GM11168 (cell line): ENCODE measurements at regions not wholly inside any gene's neighbourhood (a gene's known extent, or its start where the extent isn't known, plus 50 kb on each side); places are given as distances from the start of the nearest gene placed in this dataset.

Source experiments
- in situ Hi-C: fragments of 300-500 bp; cut with MboI; formaldehyde crosslinking; loops from one replicate; pipeline ENCODE4 v1.12.0; 2022; ENCODE audit warnings: low sequenced_read_pairs; ENCODE audit not compliant: unreplicated experiment

GRCh38 chr1:10848109-10848684, 51.8 kb upstream of the CASZ1 start:
- in situ Hi-C loops, result no loop called here

GRCh38 chr1:10850026-10850425, 53.6 kb upstream of the CASZ1 start:
- in situ Hi-C loops, result no loop called here

- in situ Hi-C loops, result no loop called here
Measured at GRCh38 chr1:10851024-10852013, 54.9 kb upstream of the CASZ1 start.

GRCh38 chr1:10852018-10852417, 55.6 kb upstream of the CASZ1 start:
- in situ Hi-C loops, result no loop called here

GRCh38 chr1:10852486-10852885, 56.0 kb upstream of the CASZ1 start:
- in situ Hi-C loops, result no loop called here

- in situ Hi-C loops, result no loop called here
Measured at GRCh38 chr1:10852998-10853520, 56.6 kb upstream of the CASZ1 start.

- in situ Hi-C loops, result no loop called here
Measured at GRCh38 chr1:10853701-10854100, 57.3 kb upstream of the CASZ1 start.

- in situ Hi-C loops, result no loop called here
Measured at GRCh38 chr1:10854856-10855459, 58.5 kb upstream of the CASZ1 start.

- in situ Hi-C loops, result no loop called here
Measured at GRCh38 chr1:10856176-10856683, 59.8 kb upstream of the CASZ1 start.

- in situ Hi-C loops, result no loop called here
Measured at GRCh38 chr1:10856863-10857598, 60.6 kb upstream of the CASZ1 start.

- in situ Hi-C loops, result no loop called here
Measured at GRCh38 chr1:10857687-10858086, 61.2 kb upstream of the CASZ1 start.

GRCh38 chr1:10860218-10860617, 63.8 kb upstream of the CASZ1 start:
- in situ Hi-C loops, result no loop called here

- in situ Hi-C loops, result no loop called here
Measured at GRCh38 chr1:10860682-10861081, 64.2 kb upstream of the CASZ1 start.

GRCh38 chr1:10861822-10862221, 65.4 kb upstream of the CASZ1 start:
- in situ Hi-C loops, result no loop called here

GRCh38 chr1:10862743-10863335, 66.4 kb upstream of the CASZ1 start:
- in situ Hi-C loops, result no loop called here

GRCh38 chr1:10863886-10864285, 67.4 kb upstream of the CASZ1 start:
- in situ Hi-C loops, result no loop called here

GRCh38 chr1:10864776-10865175, 68.3 kb upstream of the CASZ1 start:
- in situ Hi-C loops, result loop anchor here (5.0 kb wide), 1 partner anchor 97 kb away; no protein-coding TSS in a partner anchor

GRCh38 chr1:10865518-10866320, 69.3 kb upstream of the CASZ1 start:
- in situ Hi-C loops, result loop anchor here (5.0 kb wide), 1 partner anchor 98 kb away; no protein-coding TSS in a partner anchor
